Lower leg skin (tissue), 4 donors: ENCODE measurements at regions not wholly inside any gene's neighbourhood (a gene's known extent, or its start where the extent isn't known, plus 50 kb on each side); places are given as distances from the start of the nearest gene placed in this dataset.

Experiments
- DNase-seq, 2 donors: peaks; one replicate each; pipeline ENCODE4 v3.0.0-alpha.2; 2019; ENCODE audit warnings: low spot score in 2 of 2
- H3K4me3 ChIP-seq: fragments of 200-600 bp; sonication (generic); 2 replicates; pipeline ENCODE4 v1.5.1; 2017; ENCODE audit warnings: mild to moderate bottlenecking, low read depth; ENCODE audit not compliant: poor library complexity, severe bottlenecking
- POLR2A ChIP-seq, 2 donors: fragments of 450-650 bp; IDR thresholded peaks; one replicate each; pipeline ENCODE4 v1.6.1; 2016 to 2017; ENCODE audit warnings: antibody characterized with exemption in 2 of 2, mild to moderate bottlenecking in 1 of 2, moderate library complexity in 1 of 2
- WGBS, 2 donors: methylation state at CpG; one replicate each; pipeline ENCODE4 v1.1.5; 2018; 5-methylcytosine and 5-hydroxymethylcytosine counted together
- intact Hi-C: fragments of 100-400 bp; cut with DNase I; formaldehyde crosslinking; loops from one replicate; pipeline ENCODE4 v1.15.0; 2023; ENCODE audit warnings: low total_unique reads
- TF ChIP-seq, protein P1 (sequence below), 3 donors: fragments of 450-650 bp; IDR thresholded peaks; one replicate each; pipeline ENCODE4 v1.5.1; 2016; ENCODE audit warnings: antibody characterized with exemption in 3 of 3, mild to moderate bottlenecking in 3 of 3, moderate library complexity in 2 of 3

DNA sequence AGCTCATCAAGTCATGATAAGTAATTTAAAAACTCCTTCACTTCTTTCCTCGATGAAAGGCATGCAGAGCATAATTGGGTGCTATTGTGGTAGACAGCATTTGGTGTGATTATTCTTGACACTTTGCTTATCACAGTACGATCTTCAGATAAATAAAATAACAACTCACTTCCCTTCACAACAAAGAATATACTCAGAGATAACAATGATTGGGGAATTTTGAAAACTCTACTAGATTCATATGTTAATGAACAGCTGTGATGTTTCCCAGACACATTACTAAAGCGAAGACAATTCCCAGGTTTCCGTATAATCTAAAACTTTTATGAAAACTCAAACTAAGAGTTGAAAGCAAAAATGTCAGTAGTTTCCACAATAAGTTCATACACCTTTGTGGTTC is 670.6 kb upstream of the EPHA7 start:
- TF ChIP-seq, protein P1, sequence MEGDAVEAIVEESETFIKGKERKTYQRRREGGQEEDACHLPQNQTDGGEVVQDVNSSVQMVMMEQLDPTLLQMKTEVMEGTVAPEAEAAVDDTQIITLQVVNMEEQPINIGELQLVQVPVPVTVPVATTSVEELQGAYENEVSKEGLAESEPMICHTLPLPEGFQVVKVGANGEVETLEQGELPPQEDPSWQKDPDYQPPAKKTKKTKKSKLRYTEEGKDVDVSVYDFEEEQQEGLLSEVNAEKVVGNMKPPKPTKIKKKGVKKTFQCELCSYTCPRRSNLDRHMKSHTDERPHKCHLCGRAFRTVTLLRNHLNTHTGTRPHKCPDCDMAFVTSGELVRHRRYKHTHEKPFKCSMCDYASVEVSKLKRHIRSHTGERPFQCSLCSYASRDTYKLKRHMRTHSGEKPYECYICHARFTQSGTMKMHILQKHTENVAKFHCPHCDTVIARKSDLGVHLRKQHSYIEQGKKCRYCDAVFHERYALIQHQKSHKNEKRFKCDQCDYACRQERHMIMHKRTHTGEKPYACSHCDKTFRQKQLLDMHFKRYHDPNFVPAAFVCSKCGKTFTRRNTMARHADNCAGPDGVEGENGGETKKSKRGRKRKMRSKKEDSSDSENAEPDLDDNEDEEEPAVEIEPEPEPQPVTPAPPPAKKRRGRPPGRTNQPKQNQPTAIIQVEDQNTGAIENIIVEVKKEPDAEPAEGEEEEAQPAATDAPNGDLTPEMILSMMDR (IDR thresholded peaks at IDR 0.05), result no peak
- no peak for TF ChIP-seq POLR2A (IDR thresholded peaks at IDR 0.05)
- intact Hi-C loops, result no loop called here
- no peak for DNase-seq
- WGBS, 2 donors, result 60 to 68% methylated on average over 4 of the region's 4 CpGs
- H3K4me3 ChIP-seq, result no peak overlapping the region

DNA sequence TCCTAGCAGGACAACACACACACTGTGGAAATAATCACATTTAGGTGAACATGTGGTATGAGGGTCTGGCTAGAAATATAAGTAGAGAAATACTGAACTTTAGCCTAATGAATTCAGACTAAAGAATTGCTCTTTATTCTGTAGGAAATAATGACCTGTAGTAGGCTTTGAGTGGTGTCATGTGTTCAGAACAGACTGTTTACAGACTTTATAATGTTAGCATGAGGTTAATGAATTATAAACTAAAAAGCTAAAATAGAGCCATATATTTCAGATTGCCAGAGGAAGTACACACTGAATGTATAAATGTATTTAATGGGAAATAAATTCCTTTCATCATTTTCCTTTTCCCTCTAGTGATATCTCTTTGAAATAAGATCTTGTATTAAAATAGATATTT is 669.5 kb upstream of the EPHA7 start:
- no peak for DNase-seq
- intact Hi-C loops, result no loop called here
- no peak for TF ChIP-seq POLR2A (IDR thresholded peaks at IDR 0.05)
- TF ChIP-seq, protein P1 (IDR thresholded peaks at IDR 0.05), result no peak
- H3K4me3 ChIP-seq, result no peak overlapping the region

DNA sequence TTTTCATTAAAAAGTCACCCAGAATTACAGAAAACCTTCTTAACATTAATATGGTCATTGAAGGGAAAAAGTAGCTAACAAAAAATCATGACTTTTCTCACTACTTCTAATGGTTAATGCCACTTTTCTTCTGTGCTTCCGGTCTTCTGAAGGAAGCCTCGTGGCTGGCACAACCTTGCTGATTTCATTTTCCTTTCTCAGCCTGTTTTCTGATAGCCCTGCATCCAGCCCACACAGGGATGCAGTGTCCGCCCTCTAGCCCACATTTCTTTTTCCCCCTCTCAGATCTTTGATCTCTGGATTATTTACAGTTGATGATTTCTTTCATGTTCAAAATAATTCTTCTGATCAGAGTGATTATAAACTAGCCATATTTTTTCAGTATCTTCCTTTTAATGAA is 655.4 kb upstream of the EPHA7 start:
- TF ChIP-seq, protein P1 (IDR thresholded peaks at IDR 0.05), result no peak
- TF ChIP-seq POLR2A (IDR thresholded peaks at IDR 0.05), result no peak
- 26 to 36% methylated on average over 3 of the region's 3 CpGs for WGBS, 2 donors
- no peak overlapping the region for H3K4me3 ChIP-seq
- intact Hi-C loops, result no loop called here
- DNase-seq, result no peak

DNA sequence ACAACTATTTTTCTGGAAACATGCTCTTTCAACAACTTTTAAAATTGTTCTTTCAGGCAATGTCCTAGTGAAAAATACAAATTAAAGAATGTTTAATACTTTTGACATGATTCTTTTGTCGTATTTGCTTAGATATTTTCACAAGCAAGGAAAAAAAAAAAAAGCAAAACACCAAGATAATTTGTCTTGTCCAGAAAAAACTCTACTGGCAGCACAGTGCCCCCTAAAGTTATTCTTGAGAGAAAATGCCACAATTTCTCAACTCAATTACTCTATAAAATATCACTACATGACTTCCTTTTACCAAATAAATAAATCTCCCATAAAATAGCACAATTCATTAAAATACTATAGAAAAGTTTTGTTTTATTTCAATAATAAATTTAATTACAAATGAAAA is 652.5 kb upstream of the EPHA7 start:
- intact Hi-C loops, result no loop called here
- DNase-seq, result no peak
- no peak for TF ChIP-seq POLR2A (IDR thresholded peaks at IDR 0.05)
- TF ChIP-seq, protein P1 (IDR thresholded peaks at IDR 0.05), result no peak
- 24 to 26% methylated on average over 1 of the region's 1 CpG for WGBS, 2 donors
- no peak overlapping the region for H3K4me3 ChIP-seq

DNA sequence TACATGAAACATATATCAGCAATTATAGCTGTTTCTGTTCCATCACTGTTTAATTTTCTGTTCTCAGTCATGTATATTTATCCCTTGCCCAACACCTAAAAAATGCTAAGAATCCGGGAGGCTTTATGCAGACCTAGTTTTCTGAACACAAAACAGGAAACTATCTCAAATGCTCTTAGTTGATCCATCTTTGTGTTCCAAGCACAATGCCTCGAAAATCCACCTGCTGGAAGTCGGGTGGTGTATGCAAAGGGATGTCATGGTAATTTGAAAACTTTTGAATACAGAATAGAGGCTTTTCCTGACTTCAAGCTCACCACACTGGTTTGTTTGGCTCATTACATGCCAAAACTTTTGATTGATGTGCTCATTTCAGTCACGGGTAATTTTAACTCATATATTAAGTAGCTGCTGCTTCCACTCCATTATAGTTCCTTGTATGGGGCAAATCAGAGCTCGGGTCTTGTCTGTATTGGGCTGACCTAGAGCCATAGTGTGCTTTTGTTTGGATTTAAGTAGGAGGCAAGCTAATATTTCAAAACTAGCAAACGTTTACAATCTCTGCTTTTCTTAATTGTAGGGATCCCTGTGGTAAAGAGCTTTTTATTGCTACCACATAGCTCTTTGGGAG is 646.5 kb upstream of the EPHA7 start:
- 33 to 37% methylated on average over 6 of the region's 6 CpGs for WGBS, 2 donors
- H3K4me3 ChIP-seq, result no peak overlapping the region
- TF ChIP-seq POLR2A (IDR thresholded peaks at IDR 0.05), result no peak
- TF ChIP-seq, protein P1 (IDR thresholded peaks at IDR 0.05), result no peak
- no peak for DNase-seq
- intact Hi-C loops, result no loop called here

GRCh38 chr6:94052749-94053148 is 633.4 kb upstream of the EPHA7 start:
- TF ChIP-seq, protein P1 (IDR thresholded peaks at IDR 0.05), result no peak
- no peak for TF ChIP-seq POLR2A (IDR thresholded peaks at IDR 0.05)
- intact Hi-C loops, result no loop called here
- no peak overlapping the region for H3K4me3 ChIP-seq
- DNase-seq, result no peak
- 15 to 18% methylated on average over 1 of the region's 1 CpG for WGBS, 2 donors
